NB4 (cell line): ENCODE measurements at regions not wholly inside any gene's neighbourhood (a gene's known extent, or its start where the extent isn't known, plus 50 kb on each side); places are given as distances from the start of the nearest gene placed in this dataset.

Source experiments
- CTCF ChIP-seq: IDR thresholded peaks from one replicate; pipeline ENCODE4 v1.5.1; 2012; ENCODE audit warnings: low read depth, low read length
- MAX ChIP-seq: IDR thresholded peaks from 2 replicates; pipeline ENCODE4 v1.6.1; 2011; ENCODE audit warnings: low read depth, low read length
- MYC ChIP-seq: IDR thresholded peaks from 2 replicates; pipeline ENCODE4 v1.6.1; 2011; ENCODE audit warnings: low read depth, low read length
- POLR2A ChIP-seq: IDR thresholded peaks from 2 replicates; pipeline ENCODE4 v1.6.1; 2011; ENCODE audit warnings: mild to moderate bottlenecking; ENCODE audit not compliant: insufficient read length; ENCODE audit errors: extremely low read depth

- TF ChIP-seq POLR2A (no peak), CTCF (no peak), MYC (no peak), MAX (no peak)
Measured at GRCh38 chr1:5645135-5645399, 347.2 kb downstream of the NPHP4 start.
